B cell (primary cell): ENCODE measurements at regions not wholly inside any gene's neighbourhood (a gene's known extent, or its start where the extent isn't known, plus 50 kb on each side); places are given as distances from the start of the nearest gene placed in this dataset.

Source experiments
- ATAC-seq: fragments of 200-7000 bp; cut with Tn5 transposase; one replicate; pipeline ENCODE4 v1.10.0; 2021; ENCODE audit warnings: low read depth, mild to moderate bottlenecking, moderate number of reproducible peaks, moderate library complexity
- CTCF ChIA-PET: fragments of 350-600 bp; sonication (Branson Sonifier 250); formaldehyde crosslinking; loops from one replicate; lab custom pipeline; 2021; ENCODE audit warnings: antibody characterized with exemption, inconsistent platforms; lab: Charles Lee
- POLR2A ChIA-PET: fragments of 350-600 bp; sonication (Branson Sonifier 250); formaldehyde crosslinking; loops from one replicate; lab custom pipeline; 2021; ENCODE audit warnings: antibody characterized with exemption; lab: Charles Lee
- DNase-seq: peaks from one replicate; pipeline ENCODE4 v3.0.0; 2013
- H2AFZ ChIP-seq: 2 replicates; pipeline ENCODE4 v1.6.1; 2012; ENCODE audit warnings: mild to moderate bottlenecking, low read depth, low read length; ENCODE audit not compliant: insufficient read depth, poor library complexity, severe bottlenecking
- H3K27ac ChIP-seq, 2 donors: 1 replicate in 1 of 2; 2 replicates in 1 of 2; pipeline ENCODE4 v1.5.1; 2012 to 2013; ENCODE audit warnings: low read length in 2 of 2, mild to moderate bottlenecking in 2 of 2, moderate library complexity in 1 of 2
- H3K27me3 ChIP-seq, 4 experiments: fragments of 200-600 bp in 1 of 4; sonication (generic) in 1 of 4; replicated peaks in 1 of 4; 1 replicate in 2 of 4; 2 replicates in 2 of 4; pipeline versions ENCODE4 v1.6.1 to v1.7.0; 2013 to 2016; ENCODE audit warnings: low read length in 3 of 4, mild to moderate bottlenecking in 2 of 4, mixed read lengths in 1 of 4, moderate library complexity in 1 of 4; ENCODE audit not compliant: insufficient read depth in 4 of 4, control insufficient read depth in 3 of 4; ENCODE audit errors: control extremely low read depth in 1 of 4
- H3K36me3 ChIP-seq, 2 experiments: replicated peaks in 1 of 2; 1 replicate in 1 of 2; 2 replicates in 1 of 2; pipeline versions ENCODE4 v1.6.1 to v1.7.1; 2013; ENCODE audit warnings: low read length in 1 of 2; ENCODE audit not compliant: insufficient read depth in 2 of 2, control insufficient read depth in 1 of 2; ENCODE audit errors: control extremely low read depth in 1 of 2, extremely low read depth in 1 of 2
- H3K4me1 ChIP-seq, 2 donors: fragments of 200-600 bp in 1 of 2; sonication (generic) in 1 of 2; 1 replicate in 1 of 2; 2 replicates in 1 of 2; pipeline versions ENCODE4 v1.5.1 to v1.6.1; 2013 to 2017; ENCODE audit warnings: low read length in 2 of 2; ENCODE audit not compliant: control insufficient read depth in 2 of 2, insufficient read depth in 2 of 2
- H3K4me2 ChIP-seq: replicated peaks from 2 replicates; pipeline ENCODE3; 2012; ENCODE audit warnings: mild to moderate bottlenecking, low read depth, low read length; ENCODE audit not compliant: poor library complexity, severe bottlenecking
- H3K4me3 ChIP-seq, 5 experiments: fragments of 200-600 bp in 1 of 5; sonication (generic) in 1 of 5; 1 replicate in 3 of 5; 2 replicates in 2 of 5; pipeline versions ENCODE4 v1.5.1 to v1.7.0; 2011 to 2016; ENCODE audit warnings: low read length in 4 of 5, mild to moderate bottlenecking in 4 of 5, low read depth in 2 of 5, control low read depth in 1 of 5, moderate library complexity in 1 of 5; ENCODE audit not compliant: insufficient read depth in 1 of 5; ENCODE audit errors: control extremely low read depth in 1 of 5, extremely low read depth in 1 of 5
- H3K79me2 ChIP-seq: fragments of 200-600 bp; sonication (generic); one replicate; pipeline ENCODE4 v1.6.0; 2016; ENCODE audit warnings: low read length; ENCODE audit not compliant: control insufficient read depth, insufficient read depth
- H3K9ac ChIP-seq: fragments of 200-600 bp; sonication (generic); 2 replicates; pipeline ENCODE4 v1.6.1; 2017; ENCODE audit warnings: mild to moderate bottlenecking, low read length, moderate library complexity
- H3K9me3 ChIP-seq, 3 donors: one replicate each; pipeline versions ENCODE4 v1.6.1 to v1.7.1; 2013; ENCODE audit warnings: low read length in 2 of 3; ENCODE audit not compliant: control insufficient read depth in 2 of 3, insufficient read depth in 1 of 3; ENCODE audit errors: control extremely low read depth in 1 of 3
- H4K20me1 ChIP-seq: 2 replicates; pipeline ENCODE4 v1.6.0; 2012; ENCODE audit warnings: mild to moderate bottlenecking, low read length; ENCODE audit not compliant: insufficient read depth, control insufficient read depth, poor library complexity, severe bottlenecking
- H3K27ac Mint-ChIP-seq: one replicate; pipeline ENCODE4 v1.8.0; 2021; ENCODE audit warnings: mixed read lengths
- H3K27me3 Mint-ChIP-seq: one replicate; pipeline ENCODE4 v1.8.0; 2021; ENCODE audit warnings: mixed read lengths
- H3K4me1 Mint-ChIP-seq: one replicate; pipeline ENCODE4 v1.8.0; 2021; ENCODE audit warnings: mixed read lengths
- H3K4me3 Mint-ChIP-seq: one replicate; pipeline ENCODE4 v1.8.0; 2021; ENCODE audit warnings: mixed read lengths
- H3K9me3 Mint-ChIP-seq: one replicate; pipeline ENCODE4 v1.8.0; 2022; ENCODE audit warnings: mixed read lengths; ENCODE audit not compliant: insufficient read depth
- CTCF ChIP-seq: fragments of 200-600 bp; IDR thresholded peaks from one replicate; pipeline ENCODE4 v1.8.0; 2022; ENCODE audit warnings: antibody characterized with exemption, mild to moderate bottlenecking
- EZH2 ChIP-seq: IDR thresholded peaks from 2 replicates; pipeline ENCODE4 v1.6.1; 2012; ENCODE audit warnings: borderline replicate concordance, low read depth, mild to moderate bottlenecking, moderate library complexity, low read length; ENCODE audit not compliant: insufficient read depth, poor library complexity, severe bottlenecking
- WGBS: methylation state at CpG from one replicate; pipeline ENCODE4 v1.1.5; 2013; ENCODE audit warnings: missing lambda C conversion rate; ENCODE audit not compliant: insufficient coverage; 5-methylcytosine and 5-hydroxymethylcytosine counted together
- intact Hi-C: fragments of 100-400 bp; cut with micrococcal nuclease; formaldehyde crosslinking; loops from one replicate; pipeline ENCODE4 v1.10.0; 2022

- intact Hi-C loops: no loop called here
- H3K79me2 ChIP-seq: no peaks in the 10 kb centered on the region
- H3K36me3 ChIP-seq: no peaks in the 10 kb centered on the region
- no peak overlapping the region for H3K4me2 ChIP-seq
- Mint-ChIP-seq H3K4me1 (peaks cover 7% of the 10 kb centered on the region), H3K27me3 (peaks cover 7% of the 10 kb centered on the region), H3K27ac (no peak overlapping the region), H3K9me3 (no peaks in the 10 kb centered on the region), H3K4me3 (no peak overlapping the region)
- H3K27ac ChIP-seq: no peak overlapping the region
- H3K9me3 ChIP-seq: no peaks in the 10 kb centered on the region
- H3K4me1 ChIP-seq: peaks cover 0 to 2% of the 10 kb centered on the region in 2 donors
- no peak overlapping the region for H2AFZ ChIP-seq
- no peaks in the 10 kb centered on the region for H4K20me1 ChIP-seq
- no peaks in the 10 kb centered on the region for H3K27me3 ChIP-seq
- WGBS: no CpG with 5 or more reads among the region's 1 CpG
- TF ChIP-seq CTCF (no peak), EZH2 (no peak)
- no peak overlapping the region for H3K9ac ChIP-seq
- ATAC-seq (no peak), DNase-seq (no peak)
- H3K4me3 ChIP-seq: no peak overlapping the region
- CTCF ChIA-PET: no interaction called here
- POLR2A ChIA-PET: no interaction called here
Observed at GRCh38 chr3:30289766-30290165, 316.6 kb upstream of the TGFBR2 start.

GRCh38 chr3:30290479-30290878, 315.9 kb upstream of the TGFBR2 start:
- no peaks in the 10 kb centered on the region for H4K20me1 ChIP-seq
- Mint-ChIP-seq H3K27ac (no peak overlapping the region), H3K4me3 (no peak overlapping the region), H3K4me1 (peaks cover 7% of the 10 kb centered on the region), H3K27me3 (peaks cover 7% of the 10 kb centered on the region), H3K9me3 (no peaks in the 10 kb centered on the region)
- H3K27me3 ChIP-seq: no peaks in the 10 kb centered on the region
- WGBS: 99% methylated on average over 12 of the region's 12 CpGs
- TF ChIP-seq CTCF (no peak), EZH2 (no peak)
- ATAC-seq (no peak), DNase-seq (no peak)
- ChIA-PET CTCF (no interaction called here), POLR2A (no interaction called here)
- no peak overlapping the region for H3K27ac ChIP-seq
- no peak overlapping the region for H3K4me3 ChIP-seq
- H3K9ac ChIP-seq: no peak overlapping the region
- peaks cover 0 to 2% of the 10 kb centered on the region in 2 donors for H3K4me1 ChIP-seq
- H3K36me3 ChIP-seq: no peaks in the 10 kb centered on the region
- H3K79me2 ChIP-seq: no peaks in the 10 kb centered on the region
- H2AFZ ChIP-seq: no peak overlapping the region
- no peak overlapping the region for H3K4me2 ChIP-seq
- no peaks in the 10 kb centered on the region for H3K9me3 ChIP-seq
- intact Hi-C loops: no loop called here
